ENCODE measurements at regions not wholly inside any gene's neighbourhood (a gene's known extent, or its start where the extent isn't known, plus 50 kb on each side); places are given as distances from the start of the nearest gene placed in this dataset.

GRCh38 chr2:224302952-224303351 is 99.0 kb downstream of the FAM124B start:
- POLR2A ChIA-PET (ENCODE audit: partially characterized antibody): no interaction called here

More at GRCh38 chr2:224302952-224303351, 99.0 kb downstream of the FAM124B start:
- no peaks in the 10 kb centered on the region for H3K27me3 ChIP-seq (replicated peaks in 1 of 4; ENCODE audit: control insufficient read depth in 3 of 4, extremely low read depth in 1 of 4, insufficient read depth in 3 of 4, low read length in 3 of 4)
- no peaks in the 10 kb centered on the region for H4K20me1 ChIP-seq (replicated peaks in 1 of 2; ENCODE audit: control insufficient read depth in 1 of 2, insufficient read depth in 2 of 2, low read length in 2 of 2)
- CTCF ChIA-PET (ENCODE audit: partially characterized antibody): interaction anchor here (0.8 to 1.6 kb wide), 5 partner anchors 10 to 333 kb away, joined by 3 to 4 read pairs (median 3); no protein-coding TSS in a partner anchor
- 90% methylated on average over 8 of the region's 8 CpGs; no CpG with 5 or more reads in 1 of the 2 experiments for WGBS, 2 experiments (ENCODE audit: extremely low coverage in 1 of 2, insufficient coverage in 1 of 2, insufficient read length in 1 of 2, insufficient replicate concordance in 2 of 2, low coverage in 1 of 2, low lambda C conversion rate in 2 of 2, missing lambda C conversion rate in 1 of 2)
- H4K5ac ChIP-seq (ENCODE audit: insufficient read length, low read depth, low read length): no peak overlapping the region
- H2BK12ac ChIP-seq (ENCODE audit: low read depth, low read length): peak overlapping the region; percentile 62; the same call in 1 of the 2 replicates
- H3K23ac ChIP-seq (ENCODE audit: insufficient read length): no peak overlapping the region
- H3K9me3 ChIP-seq (ENCODE audit: insufficient read depth in 2 of 2, low read depth in 1 of 2, low read length in 1 of 2): no peaks in the 10 kb centered on the region
- no peaks in the 10 kb centered on the region for H3K23me2 ChIP-seq (ENCODE audit: low read depth, low read length)
- no peak overlapping the region for H3K4me2 ChIP-seq (ENCODE audit: insufficient read depth in 1 of 2, low read depth in 2 of 2, low read length in 2 of 2)
- no peak overlapping the region for H3K27ac ChIP-seq (ENCODE audit: low read depth, low read length)
- H3K79me1 ChIP-seq (ENCODE audit: low read depth, low read length): no peaks in the 10 kb centered on the region
- H4K91ac ChIP-seq (replicated peaks; ENCODE audit: insufficient read length, low read length): peak overlapping the region; percentile 38
- DNase-seq (ENCODE audit: low read depth in 1 of 2, low spot score in 2 of 2) (no peak), FAIRE-seq (no peak)
- H2BK20ac ChIP-seq (ENCODE audit: low read length): 0 out of 2 replicates have a peak overlapping the region, but pooled peaks have one; percentile 40
- H3K36me3 ChIP-seq (ENCODE audit: control insufficient read depth in 2 of 4, insufficient read depth in 4 of 4, low read length in 3 of 4): no peaks in the 10 kb centered on the region
- no peak overlapping the region for H3K14ac ChIP-seq (ENCODE audit: insufficient read length)
- H2AK5ac ChIP-seq (ENCODE audit: low read depth, low read length): no peak overlapping the region; the same call in 1 of the 2 replicates
- no peak overlapping the region for H3K56ac ChIP-seq (replicated peaks; ENCODE audit: insufficient read length, low read depth, low read length)
- no peaks in the 10 kb centered on the region for H3K79me2 ChIP-seq (ENCODE audit: control insufficient read depth in 1 of 2, insufficient read depth in 2 of 2, low read length in 2 of 2)
- no peak overlapping the region for H4K8ac ChIP-seq (ENCODE audit: extremely low read depth, insufficient read depth, low read length)
- no peak overlapping the region for H3K4ac ChIP-seq (replicated peaks; ENCODE audit: insufficient read length, low read depth, low read length)
- no peak overlapping the region for H2BK5ac ChIP-seq (ENCODE audit: low read depth, low read length)
- H2BK120ac ChIP-seq (replicated peaks; ENCODE audit: low read depth, low read length): no peak overlapping the region
- no peaks in the 10 kb centered on the region for H3K4me1 ChIP-seq (replicated peaks in 1 of 4; ENCODE audit: control insufficient read depth in 3 of 4, insufficient read depth in 4 of 4, low read length in 3 of 4)
- no peak overlapping the region for H3K9ac ChIP-seq (replicated peaks in 1 of 4; ENCODE audit: extremely low read depth in 1 of 4, low read depth in 3 of 4, low read length in 3 of 4)
- H2AFZ ChIP-seq (ENCODE audit: low read length): 0 out of 2 replicates have a peak overlapping the region, but pooled peaks have one; percentile 56
- no peak overlapping the region for H2BK15ac ChIP-seq (ENCODE audit: low read length)
- no peak overlapping the region for H3K18ac ChIP-seq (ENCODE audit: extremely low read depth, low read length)
- TF ChIP-seq CTBP2 (IDR thresholded peaks at IDR 0.05; ENCODE audit: borderline replicate concordance, insufficient read depth, insufficient read length, low read length): no peak
- TF ChIP-seq CBX5 (IDR thresholded peaks at IDR 0.05; ENCODE audit: low read depth, low read length): no peak
- no peak for TF ChIP-seq FOSL1 (IDR thresholded peaks at IDR 0.05; ENCODE audit: insufficient read depth, low read depth, low read length)
- TF ChIP-seq SP4 (IDR thresholded peaks at IDR 0.05; ENCODE audit: low read length): no peak
- TF ChIP-seq KDM4A (IDR thresholded peaks at IDR 0.05; ENCODE audit: low read depth, low read length, severe bottlenecking): no peak
- no peak for TF ChIP-seq NRF1 (IDR thresholded peaks at IDR 0.05; ENCODE audit: low read depth, low read length)
- H3K4me3 ChIP-seq (ENCODE audit: extremely low read depth in 1 of 4, insufficient read depth in 2 of 4, low read depth in 3 of 4, low read length in 4 of 4): no peak overlapping the region
